BE2C (cell line): ENCODE measurements at regions not wholly inside any gene's neighbourhood (a gene's known extent, or its start where the extent isn't known, plus 50 kb on each side); places are given as distances from the start of the nearest gene placed in this dataset.

Source experiments
- DNase-seq: peaks from one replicate; pipeline ENCODE4 v3.0.0-alpha.2; 2020
- H3K27me3 ChIP-seq: fragments of 250-450 bp; sonication (Bioruptor Pico); 2 replicates; pipeline ENCODE4 v1.5.1; 2020; ENCODE audit warnings: mild to moderate bottlenecking
- H3K36me3 ChIP-seq: fragments of 250-450 bp; sonication (Bioruptor Pico); 2 replicates; pipeline ENCODE4 v1.5.1; 2020; ENCODE audit warnings: mild to moderate bottlenecking
- H3K4me1 ChIP-seq: fragments of 250-450 bp; sonication (Bioruptor Pico); 2 replicates; pipeline ENCODE4 v1.5.1; 2020
- H3K4me3 ChIP-seq: 2 replicates; pipeline ENCODE4 v1.5.1; 2011; ENCODE audit warnings: low read depth, low read length
- H3K9me3 ChIP-seq: fragments of 250-450 bp; sonication (Bioruptor Pico); 2 replicates; pipeline ENCODE4 v1.5.1; 2020
- CTCF ChIP-seq: IDR thresholded peaks from 2 replicates; pipeline ENCODE4 v1.5.1; 2012; ENCODE audit warnings: mild to moderate bottlenecking, low read depth, low read length

GRCh38 chr14:97782871-97783414 is 985.8 kb downstream of the VRK1 start:
- H3K36me3 ChIP-seq: no peaks in the 10 kb centered on the region
- DNase-seq: no peak
- no peaks in the 10 kb centered on the region for H3K9me3 ChIP-seq
- no peaks in the 10 kb centered on the region for H3K4me1 ChIP-seq
- H3K27me3 ChIP-seq: no peaks in the 10 kb centered on the region
- no peak for TF ChIP-seq CTCF
- H3K4me3 ChIP-seq: no peak overlapping the region

- Histone ChIP-seq H3K36me3 (no peaks in the 10 kb centered on the region), H3K9me3 (no peaks in the 10 kb centered on the region), H3K27me3 (no peaks in the 10 kb centered on the region), H3K4me3 (no peak overlapping the region), H3K4me1 (no peaks in the 10 kb centered on the region)
- TF ChIP-seq CTCF: no peak
- DNase-seq: no peak
These were observed 988.3 kb downstream of the VRK1 start for GRCh38 chr14:97785495-97785894.

GRCh38 chr14:97788364-97788763 is 991.2 kb downstream of the VRK1 start:
- no peak for TF ChIP-seq CTCF
- no peaks in the 10 kb centered on the region for H3K36me3 ChIP-seq
- no peaks in the 10 kb centered on the region for H3K4me1 ChIP-seq
- no peaks in the 10 kb centered on the region for H3K27me3 ChIP-seq
- H3K4me3 ChIP-seq: no peak overlapping the region
- DNase-seq: no peak
- H3K9me3 ChIP-seq: no peaks in the 10 kb centered on the region

GRCh38 chr14:97788846-97789526 is 991.8 kb downstream of the VRK1 start:
- Histone ChIP-seq H3K9me3 (no peaks in the 10 kb centered on the region), H3K27me3 (no peaks in the 10 kb centered on the region), H3K4me3 (no peak overlapping the region), H3K4me1 (no peaks in the 10 kb centered on the region), H3K36me3 (no peaks in the 10 kb centered on the region)
- DNase-seq: no peak
- TF ChIP-seq CTCF: no peak

GRCh38 chr14:97791072-97791471 is 993.9 kb downstream of the VRK1 start:
- no peak for DNase-seq
- H3K4me1 ChIP-seq: no peaks in the 10 kb centered on the region
- no peak overlapping the region for H3K4me3 ChIP-seq
- no peaks in the 10 kb centered on the region for H3K9me3 ChIP-seq
- no peaks in the 10 kb centered on the region for H3K27me3 ChIP-seq
- no peaks in the 10 kb centered on the region for H3K36me3 ChIP-seq
- TF ChIP-seq CTCF: no peak

GRCh38 chr14:97791906-97792305 is 994.7 kb downstream of the VRK1 start:
- no peak for TF ChIP-seq CTCF
- H3K4me1 ChIP-seq: no peaks in the 10 kb centered on the region
- H3K9me3 ChIP-seq: no peaks in the 10 kb centered on the region
- no peak overlapping the region for H3K4me3 ChIP-seq
- DNase-seq: no peak
- no peaks in the 10 kb centered on the region for H3K27me3 ChIP-seq
- no peaks in the 10 kb centered on the region for H3K36me3 ChIP-seq
